H1 (cell line): ENCODE measurements at regions not wholly inside any gene's neighbourhood (a gene's known extent, or its start where the extent isn't known, plus 50 kb on each side); places are given as distances from the start of the nearest gene placed in this dataset.
A peak's percentile ranks its signal among the peaks of the same experiment; 100 is the strongest.

ENCODE experiments used
- CTCF ChIA-PET: fragments of 300-600 bp; sonication (Branson Sonifier 250); formaldehyde crosslinking; loops from one replicate; lab custom pipeline; 2021; ENCODE audit not compliant: partially characterized antibody; lab: Charles Lee
- POLR2A ChIA-PET: fragments of 300-600 bp; sonication (Branson Sonifier 250); formaldehyde crosslinking; loops from one replicate; lab custom pipeline; 2021; ENCODE audit warnings: inconsistent platforms; ENCODE audit not compliant: partially characterized antibody; lab: Charles Lee
- DNase-seq, 2 experiments: peaks; one replicate each; pipeline versions ENCODE4 v3.0.0 to v3.0.0-alpha.2; 2010 to 2022; ENCODE audit warnings: low spot score in 2 of 2, low read depth in 1 of 2, mixed read lengths in 1 of 2
- FAIRE-seq: peaks from 2 replicates; lab custom pipeline; 2011; peaks lifted over from hg19 to GRCh38; lab: Jason Lieb, UNC
- H2AFZ ChIP-seq: 2 replicates; pipeline ENCODE4 v1.8.1; 2012; ENCODE audit warnings: low read length, inconsistent platforms
- H2AK5ac ChIP-seq: 2 replicates; pipeline ENCODE4 v1.6.1; 2013; ENCODE audit warnings: low read depth, low read length
- H2BK120ac ChIP-seq: replicated peaks from 2 replicates; pipeline ENCODE3; 2013; ENCODE audit warnings: low read depth, low read length, inconsistent platforms
- H2BK12ac ChIP-seq: 2 replicates; pipeline ENCODE4 v1.6.1; 2013; ENCODE audit warnings: low read depth, low read length
- H2BK15ac ChIP-seq: 2 replicates; pipeline ENCODE4 v1.6.1; 2013; ENCODE audit warnings: low read length
- H2BK20ac ChIP-seq: 2 replicates; pipeline ENCODE4 v1.6.1; 2013; ENCODE audit warnings: low read length
- H2BK5ac ChIP-seq: 2 replicates; pipeline ENCODE4 v1.6.1; 2013; ENCODE audit warnings: low read depth, low read length
- H3K14ac ChIP-seq: 2 replicates; pipeline ENCODE4 v1.6.1; 2013; ENCODE audit warnings: inconsistent platforms; ENCODE audit not compliant: insufficient read length
- H3K18ac ChIP-seq: 2 replicates; pipeline ENCODE4 v1.6.1; 2013; ENCODE audit warnings: low read length; ENCODE audit errors: extremely low read depth
- H3K23ac ChIP-seq: 2 replicates; pipeline ENCODE4 v1.6.1; 2013; ENCODE audit warnings: inconsistent platforms; ENCODE audit not compliant: insufficient read length
- H3K23me2 ChIP-seq: 2 replicates; pipeline ENCODE4 v1.6.1; 2013; ENCODE audit warnings: low read depth, low read length
- H3K27ac ChIP-seq: 2 replicates; pipeline ENCODE4 v1.6.1; 2011; ENCODE audit warnings: low read depth, low read length, inconsistent platforms
- H3K27me3 ChIP-seq, 4 experiments: replicated peaks in 1 of 4; 1 replicate in 1 of 4; 2 replicates in 3 of 4; pipeline versions ENCODE4 v1.6.1 to v1.8.1; 2011 to 2013; ENCODE audit warnings: low read length in 3 of 4, mild to moderate bottlenecking in 3 of 4, inconsistent platforms in 2 of 4, mixed read lengths in 2 of 4, moderate library complexity in 1 of 4; ENCODE audit not compliant: control insufficient read depth in 3 of 4, insufficient read depth in 3 of 4; ENCODE audit errors: extremely low read depth in 1 of 4
- H3K36me3 ChIP-seq, 4 experiments: 2 replicates each; pipeline versions ENCODE4 v1.6.1 to v1.8.1; 2011 to 2013; ENCODE audit warnings: mild to moderate bottlenecking in 4 of 4, low read length in 3 of 4, moderate library complexity in 2 of 4, control low read depth in 1 of 4, inconsistent platforms in 1 of 4; ENCODE audit not compliant: insufficient read depth in 4 of 4, control insufficient read depth in 2 of 4
- H3K4ac ChIP-seq: replicated peaks from 2 replicates; pipeline ENCODE3; 2013; ENCODE audit warnings: low read length, low read depth, mixed read lengths, inconsistent platforms; ENCODE audit not compliant: insufficient read length
- H3K4me1 ChIP-seq, 4 experiments: replicated peaks in 1 of 4; 1 replicate in 1 of 4; 2 replicates in 3 of 4; pipeline versions ENCODE4 v1.6.1 to v1.8.1; 2011 to 2013; ENCODE audit warnings: low read length in 3 of 4, inconsistent platforms in 2 of 4, mixed read lengths in 1 of 4; ENCODE audit not compliant: insufficient read depth in 4 of 4, control insufficient read depth in 3 of 4
- H3K4me2 ChIP-seq, 2 experiments: 2 replicates each; pipeline versions ENCODE4 v1.6.1 to v1.8.1; 2011 to 2013; ENCODE audit warnings: low read depth in 2 of 2, low read length in 2 of 2, control low read depth in 1 of 2, inconsistent platforms in 1 of 2, mild to moderate bottlenecking in 1 of 2; ENCODE audit not compliant: insufficient read depth in 1 of 2
- H3K4me3 ChIP-seq, 4 experiments: fragments of 200-600, 300-600 bp in 1 of 4; sonication (generic), shearing (Covaris generic), sonication (Bioruptor Twin) in 1 of 4; 2 replicates each; pipeline versions ENCODE4 v1.5.1 to v1.8.1; 2011 to 2016; ENCODE audit warnings: low read length in 4 of 4, low read depth in 3 of 4, control low read depth in 2 of 4, inconsistent platforms in 2 of 4, mild to moderate bottlenecking in 2 of 4, mixed read lengths in 1 of 4, moderate library complexity in 1 of 4; ENCODE audit not compliant: insufficient read depth in 2 of 4; ENCODE audit errors: extremely low read depth in 1 of 4
- H3K56ac ChIP-seq: replicated peaks from 2 replicates; pipeline ENCODE3; 2013; ENCODE audit warnings: low read depth, mild to moderate bottlenecking, mixed read lengths, low read length, inconsistent platforms; ENCODE audit not compliant: insufficient read length
- H3K79me1 ChIP-seq: 2 replicates; pipeline ENCODE4 v1.6.1; 2013; ENCODE audit warnings: low read depth, low read length, control low read depth
- H3K79me2 ChIP-seq, 2 experiments: 2 replicates each; pipeline versions ENCODE4 v1.6.1 to v1.8.1; 2012 to 2013; ENCODE audit warnings: low read length in 2 of 2, mild to moderate bottlenecking in 2 of 2, inconsistent platforms in 1 of 2; ENCODE audit not compliant: insufficient read depth in 2 of 2, control insufficient read depth in 1 of 2
- H3K9ac ChIP-seq, 4 experiments: replicated peaks in 1 of 4; 1 replicate in 1 of 4; 2 replicates in 3 of 4; pipeline versions ENCODE4 v1.6.1 to v1.8.1; 2011 to 2013; ENCODE audit warnings: low read depth in 3 of 4, low read length in 3 of 4, control low read depth in 2 of 4, mild to moderate bottlenecking in 2 of 4, moderate library complexity in 2 of 4, inconsistent platforms in 1 of 4; ENCODE audit errors: extremely low read depth in 1 of 4
- H3K9me3 ChIP-seq, 2 experiments: 2 replicates each; pipeline versions ENCODE4 v1.6.1 to v1.8.1; 2012 to 2013; ENCODE audit warnings: mild to moderate bottlenecking in 2 of 2, moderate library complexity in 2 of 2, control low read depth in 1 of 2, inconsistent platforms in 1 of 2, low read depth in 1 of 2, low read length in 1 of 2, mixed read lengths in 1 of 2; ENCODE audit not compliant: insufficient read depth in 2 of 2
- H4K20me1 ChIP-seq, 2 experiments: replicated peaks in 1 of 2; 2 replicates each; pipeline versions ENCODE3 to v1.8.1; 2011 to 2013; ENCODE audit warnings: inconsistent platforms in 2 of 2, low read length in 2 of 2, mild to moderate bottlenecking in 1 of 2; ENCODE audit not compliant: insufficient read depth in 2 of 2, control insufficient read depth in 1 of 2
- H4K5ac ChIP-seq: 2 replicates; pipeline ENCODE4 v1.6.1; 2013; ENCODE audit warnings: low read length, low read depth, mixed read lengths, inconsistent platforms; ENCODE audit not compliant: insufficient read length
- H4K8ac ChIP-seq: 2 replicates; pipeline ENCODE4 v1.8.0; 2013; ENCODE audit warnings: mild to moderate bottlenecking, moderate library complexity, low read length, inconsistent platforms; ENCODE audit not compliant: insufficient read depth; ENCODE audit errors: extremely low read depth
- H4K91ac ChIP-seq: replicated peaks from 2 replicates; pipeline ENCODE3; 2013; ENCODE audit warnings: low read length, mixed read lengths, inconsistent platforms; ENCODE audit not compliant: insufficient read length
- FOSL1 ChIP-seq: IDR thresholded peaks from 2 replicates; pipeline ENCODE4 v1.6.1; 2011; ENCODE audit warnings: mild to moderate bottlenecking, low read depth, low read length, moderate library complexity; ENCODE audit not compliant: insufficient read depth
- HDAC2 ChIP-seq, 2 experiments: fragments of 300-600 bp in 1 of 2; sonication (generic) in 1 of 2; IDR thresholded peaks; 2 replicates each; pipeline ENCODE4 v1.6.1; 2011 to 2012; ENCODE audit warnings: low read depth in 2 of 2, low read length in 2 of 2, mild to moderate bottlenecking in 2 of 2, moderate library complexity in 2 of 2, borderline replicate concordance in 1 of 2, inconsistent platforms in 1 of 2
- JUN ChIP-seq: IDR thresholded peaks from 2 replicates; pipeline ENCODE4 v1.6.1; 2011; ENCODE audit warnings: low read depth, mild to moderate bottlenecking, improper control_type of control experiment, low read length
- POLR2A ChIP-seq, 2 experiments: IDR thresholded peaks; 1 replicate in 1 of 2; 2 replicates in 1 of 2; pipeline ENCODE4 v1.6.1; 2011; ENCODE audit warnings: low read depth in 2 of 2, low read length in 2 of 2, mild to moderate bottlenecking in 2 of 2; ENCODE audit errors: control extremely low read depth in 1 of 2
- RBBP5 ChIP-seq: IDR thresholded peaks from 2 replicates; pipeline ENCODE4 v1.7.1; 2012; ENCODE audit warnings: low read depth, mild to moderate bottlenecking, inconsistent platforms, low read length, moderate library complexity, borderline replicate concordance
- RFX5 ChIP-seq: IDR thresholded peaks from 2 replicates; pipeline ENCODE4 v1.6.1; 2011; ENCODE audit warnings: low read depth, low read length, improper control_type of control experiment, borderline replicate concordance
- WGBS, 2 experiments: shearing (Covaris generic) in 1 of 2; methylation state at CpG; one replicate each; pipeline versions ENCODE4 v1.1.6 to v1.1.7; 2013 to 2015; ENCODE audit warnings: low lambda C conversion rate in 2 of 2, mixed read lengths in 2 of 2, inconsistent platforms in 1 of 2, low coverage in 1 of 2, missing lambda C conversion rate in 1 of 2; ENCODE audit not compliant: insufficient replicate concordance in 2 of 2, insufficient coverage in 1 of 2, insufficient read length in 1 of 2; ENCODE audit errors: extremely low coverage in 1 of 2, missing lambda C conversion rate in 1 of 2; 5-methylcytosine and 5-hydroxymethylcytosine counted together

GRCh38 chr2:136363900-136364299, 246.0 kb upstream of the CXCR4 start:
- CTCF ChIA-PET, result interaction anchor here (1.0 kb wide), 1 partner anchor 109 kb away, joined by 3 read pairs; no protein-coding TSS in a partner anchor
- 66% methylated on average over 4 of the region's 4 CpGs; no CpG with 5 or more reads in 1 of the 2 experiments for WGBS, 2 experiments
- H3K56ac ChIP-seq, result no peak overlapping the region
- no peak overlapping the region for H4K8ac ChIP-seq
- no peaks in the 10 kb centered on the region for H3K4me1 ChIP-seq
- no peaks in the 10 kb centered on the region for H3K9me3 ChIP-seq
- H4K20me1 ChIP-seq, result no peaks in the 10 kb centered on the region
- no peak overlapping the region for H3K4ac ChIP-seq
- no peak overlapping the region for H3K18ac ChIP-seq
- H2BK120ac ChIP-seq, result no peak overlapping the region
- TF ChIP-seq FOSL1 (no peak), RBBP5 (no peak), RFX5 (no peak), POLR2A (IDR thresholded peaks at IDR 0.05; ENCODE audit: control extremely low read depth in 1 of 2, low read depth in 2 of 2, low read length in 2 of 2) (no peak), JUN (no peak), HDAC2 (IDR thresholded peaks at IDR 0.05; ENCODE audit: borderline replicate concordance in 1 of 2, low read depth in 2 of 2, low read length in 2 of 2) (no peak)
- TF ChIP-seq, all 59 proteins: peak for 0
- no peak overlapping the region for H2AK5ac ChIP-seq
- FAIRE-seq, result no peak
- no peak overlapping the region for H3K4me3 ChIP-seq
- no peak overlapping the region for H3K4me2 ChIP-seq
- H3K23ac ChIP-seq, result no peak overlapping the region
- peak in 1 of 2 experiments; percentile 23 for DNase-seq
- H3K27me3 ChIP-seq, result no peaks in the 10 kb centered on the region
- H3K9ac ChIP-seq, result no peak overlapping the region
- H2AFZ ChIP-seq, result 0 out of 2 replicates have a peak overlapping the region, but pooled peaks have one; percentile 12
- no peak overlapping the region for H2BK5ac ChIP-seq
- H3K36me3 ChIP-seq, result no peaks in the 10 kb centered on the region
- no peaks in the 10 kb centered on the region for H3K79me2 ChIP-seq
- H4K91ac ChIP-seq, result no peak overlapping the region
- no peak overlapping the region for H4K5ac ChIP-seq
- H3K14ac ChIP-seq, result no peak overlapping the region
- no peaks in the 10 kb centered on the region for H3K79me1 ChIP-seq
- no peak overlapping the region for H3K27ac ChIP-seq
- H2BK15ac ChIP-seq, result no peak overlapping the region
- H2BK12ac ChIP-seq, result no peak overlapping the region
- H2BK20ac ChIP-seq, result no peak overlapping the region
- POLR2A ChIA-PET, result no interaction called here
- no peaks in the 10 kb centered on the region for H3K23me2 ChIP-seq
